ENCODE measurements at regions not wholly inside any gene's neighbourhood (a gene's known extent, or its start where the extent isn't known, plus 50 kb on each side); places are given as distances from the start of the nearest gene placed in this dataset.
A peak's percentile ranks its signal among the peaks of the same experiment; 100 is the strongest.
"Not testable (repeated sequence)": the region's sequence is repeated elsewhere in the genome, so short reads cannot be mapped to it uniquely, and the experiment has no call there.

GRCh38 chr22:12541412-12542170, 2986.4 kb upstream of the OR11H1 start:
- DNase-seq (ENCODE audit: low spot score) = not testable (repeated sequence)

GRCh38 chr22:12553366-12553765, 2974.6 kb upstream of the OR11H1 start:
- DNase-seq (ENCODE audit: low spot score) = not testable (repeated sequence)

- DNase-seq (ENCODE audit: low spot score) = not testable (repeated sequence)
Observed at GRCh38 chr22:12554648-12555192, 2973.3 kb upstream of the OR11H1 start.

- not testable (repeated sequence) for DNase-seq (ENCODE audit: low spot score)
Observed at GRCh38 chr22:12571500-12571899, 2956.5 kb upstream of the OR11H1 start.

- not testable (repeated sequence) for DNase-seq (ENCODE audit: low spot score)
Observed at GRCh38 chr22:12579655-12580054, 2948.3 kb upstream of the OR11H1 start.

- DNase-seq (ENCODE audit: low spot score) = not testable (repeated sequence)
Observed at GRCh38 chr22:12584457-12584856, 2943.5 kb upstream of the OR11H1 start.

- DNase-seq (ENCODE audit: low spot score) = not testable (repeated sequence)
Observed at GRCh38 chr22:12584874-12585273, 2943.1 kb upstream of the OR11H1 start.

GRCh38 chr22:12595724-12596123, 2932.3 kb upstream of the OR11H1 start:
- not testable (repeated sequence) for DNase-seq (ENCODE audit: low spot score)

GRCh38 chr22:12597778-12598177, 2930.2 kb upstream of the OR11H1 start:
- not testable (repeated sequence) for DNase-seq (ENCODE audit: low spot score)

GRCh38 chr22:12601510-12601869, 2926.5 kb upstream of the OR11H1 start:
- DNase-seq (ENCODE audit: low spot score) = not testable (repeated sequence)

GRCh38 chr22:12601870-12602779, 2925.9 kb upstream of the OR11H1 start:
- peak; percentile 17 for DNase-seq (ENCODE audit: low spot score)

GRCh38 chr22:12603399-12603798, 2924.6 kb upstream of the OR11H1 start:
- DNase-seq (ENCODE audit: low spot score) = not testable (repeated sequence)

GRCh38 chr22:12603833-12604232, 2924.2 kb upstream of the OR11H1 start:
- DNase-seq (ENCODE audit: low spot score) = not testable (repeated sequence)

- DNase-seq (ENCODE audit: low spot score) = not testable (repeated sequence)
Observed at GRCh38 chr22:12608454-12608853, 2919.5 kb upstream of the OR11H1 start.

GRCh38 chr22:12613199-12613598, 2914.8 kb upstream of the OR11H1 start:
- DNase-seq (ENCODE audit: low spot score) = no peak

GRCh38 chr22:12613907-12614306, 2914.1 kb upstream of the OR11H1 start:
- not testable (repeated sequence) for DNase-seq (ENCODE audit: low spot score)

- DNase-seq (ENCODE audit: low spot score) = not testable (repeated sequence)
Observed at GRCh38 chr22:12626894-12627293, 2901.1 kb upstream of the OR11H1 start.

- DNase-seq (ENCODE audit: low spot score) = not testable (repeated sequence)
Observed at GRCh38 chr22:12629815-12630214, 2898.2 kb upstream of the OR11H1 start.

- not testable (repeated sequence) for DNase-seq (ENCODE audit: low spot score)
Observed at GRCh38 chr22:12630965-12631364, 2897.0 kb upstream of the OR11H1 start.

GRCh38 chr22:12637566-12638166, 2890.3 kb upstream of the OR11H1 start:
- DNase-seq (ENCODE audit: low spot score) = not testable (repeated sequence)

GRCh38 chr22:12638319-12638718, 2889.7 kb upstream of the OR11H1 start:
- not testable (repeated sequence) for DNase-seq (ENCODE audit: low spot score)

Data from iPS-NIHi11 (cell line).